GM18858 (cell line): ENCODE measurements at regions not wholly inside any gene's neighbourhood (a gene's known extent, or its start where the extent isn't known, plus 50 kb on each side); places are given as distances from the start of the nearest gene placed in this dataset.

ENCODE experiments used
- ATAC-seq: cut with Tn5 transposase; IDR thresholded peaks from one replicate; pipeline ENCODE4 v1.9.1; 2021; ENCODE audit not compliant: unreplicated experiment

DNA sequence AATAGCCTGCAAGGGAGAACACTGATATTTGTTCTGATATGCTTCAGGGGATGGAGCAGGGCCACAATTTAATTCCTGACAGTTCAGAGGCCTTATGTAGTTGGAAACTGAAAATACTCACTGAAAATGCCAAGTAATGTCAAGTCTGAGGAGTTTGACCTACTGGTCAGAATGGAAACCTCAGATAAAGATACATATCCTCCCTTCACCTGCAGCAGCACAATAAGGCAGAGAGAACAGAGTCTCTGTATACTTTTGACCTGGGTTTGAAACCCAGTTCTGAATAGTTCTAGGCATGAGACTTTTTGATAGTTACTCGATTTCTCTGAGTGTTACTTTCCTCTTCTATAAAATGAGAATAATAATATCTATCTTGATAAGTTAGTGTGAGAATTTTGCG lies 65.8 kb upstream of the TRPC5 start:
- ATAC-seq = no peak

GRCh38 chrX:112147206-112147605 lies 64.6 kb upstream of the TRPC5 start:
- ATAC-seq = no peak

DNA sequence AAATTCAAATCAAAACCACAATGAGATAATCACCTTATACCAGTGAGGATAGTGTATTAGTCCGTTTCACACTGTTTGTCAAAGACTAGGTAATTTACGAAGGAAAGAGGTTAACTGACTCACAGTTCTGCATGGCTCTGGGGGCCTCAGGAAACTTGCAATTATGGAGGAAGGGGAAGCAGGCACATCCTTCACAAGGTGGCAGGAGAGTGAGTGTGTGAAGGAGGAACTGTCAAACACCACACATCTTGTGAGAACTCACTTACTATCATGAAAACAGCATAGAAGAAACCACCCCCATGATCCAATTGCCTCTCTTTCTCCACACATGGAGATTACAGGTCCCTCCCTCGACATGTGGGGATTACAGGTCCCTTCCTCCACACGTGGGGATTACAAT lies 54.7 kb upstream of the TRPC5 start:
- ATAC-seq = no peak
